ENCODE measurements at regions not wholly inside any gene's neighbourhood (a gene's known extent, or its start where the extent isn't known, plus 50 kb on each side); places are given as distances from the start of the nearest gene placed in this dataset.
A peak's percentile ranks its signal among the peaks of the same experiment; 100 is the strongest.

- Mint-ChIP-seq H3K4me1 (peaks cover 19% of the 10 kb centered on the region), H3K9me3 (peaks cover under 1% of the 10 kb centered on the region), H3K27ac (no peak overlapping the region), H3K27me3 (ENCODE audit: insufficient read depth, low read depth) (peaks cover 13% of the 10 kb centered on the region), H3K4me3 (no peak overlapping the region), H3K36me3 (no peaks in the 10 kb centered on the region)
- no peak overlapping the region for H3K4me3 ChIP-seq
- H3F3A ChIP-seq (ENCODE audit: low read depth) = no peaks in the 10 kb centered on the region
- no peaks in the 10 kb centered on the region for H4K20me1 ChIP-seq (ENCODE audit: low read depth)
- no peak for DNase-seq (ENCODE audit: low spot score)
- no peak overlapping the region for H3K9ac ChIP-seq
- H3K9me3 ChIP-seq (ENCODE audit: low read depth) = no peaks in the 10 kb centered on the region
- no peak overlapping the region for H2AFZ ChIP-seq (replicated peaks)
- H3K27me3 ChIP-seq = peaks cover 21% of the 10 kb centered on the region
- no peak overlapping the region for H3K27ac ChIP-seq
- no peaks in the 10 kb centered on the region for H3K79me2 ChIP-seq (ENCODE audit: low read depth)
- TF ChIP-seq EZH2 (IDR thresholded peaks at IDR 0.05) (no peak), CTCF (IDR thresholded peaks at IDR 0.05) (no peak), EZH2phosphoT487 (IDR thresholded peaks at IDR 0.05) (no peak)
- peaks cover 6% of the 10 kb centered on the region for H3K4me1 ChIP-seq
- H3K36me3 ChIP-seq = no peaks in the 10 kb centered on the region
- H3K4me2 ChIP-seq = no peak overlapping the region
These were observed 168.4 kb downstream of the TBXT start for GRCh38 chr6:165999279-165999678.

GRCh38 chr6:165998072-165998471 is 169.6 kb downstream of the TBXT start:
- Histone ChIP-seq H3K79me2 (ENCODE audit: low read depth) (no peaks in the 10 kb centered on the region), H3K4me2 (no peak overlapping the region), H3K4me1 (peaks cover 5% of the 10 kb centered on the region), H3K27ac (no peak overlapping the region), H3K9ac (no peak overlapping the region), H3F3A (ENCODE audit: low read depth) (no peaks in the 10 kb centered on the region), H2AFZ (replicated peaks) (no peak overlapping the region), H3K27me3 (peaks cover 25% of the 10 kb centered on the region), H3K36me3 (no peaks in the 10 kb centered on the region), H3K9me3 (ENCODE audit: low read depth) (no peaks in the 10 kb centered on the region), H3K4me3 (no peak overlapping the region), H4K20me1 (ENCODE audit: low read depth) (no peaks in the 10 kb centered on the region)
- DNase-seq (ENCODE audit: low spot score) = no peak
- H3K27ac Mint-ChIP-seq = no peak overlapping the region
- peaks cover 8% of the 10 kb centered on the region for H3K4me1 Mint-ChIP-seq
- no peaks in the 10 kb centered on the region for H3K36me3 Mint-ChIP-seq
- no peaks in the 10 kb centered on the region for H3K9me3 Mint-ChIP-seq
- no peak overlapping the region for H3K4me3 Mint-ChIP-seq
- H3K27me3 Mint-ChIP-seq (ENCODE audit: insufficient read depth, low read depth) = peaks cover 8% of the 10 kb centered on the region
- TF ChIP-seq EZH2phosphoT487 (IDR thresholded peaks at IDR 0.05) = no peak

GRCh38 chr6:165991341-165991740 is 176.3 kb downstream of the TBXT start:
- peaks cover 15% of the 10 kb centered on the region for H3K9me3 Mint-ChIP-seq
- TF ChIP-seq EZH2 (IDR thresholded peaks at IDR 0.05) (no peak), EZH2phosphoT487 (IDR thresholded peaks at IDR 0.05) (no peak), CTCF (IDR thresholded peaks at IDR 0.05) (no peak)
- Histone ChIP-seq H3K4me1 (peaks cover 18% of the 10 kb centered on the region), H3K27ac (no peak overlapping the region), H3K4me3 (no peak overlapping the region), H3K79me2 (ENCODE audit: low read depth) (no peaks in the 10 kb centered on the region), H3K9ac (no peak overlapping the region), H3F3A (ENCODE audit: low read depth) (peaks cover 9% of the 10 kb centered on the region), H3K9me3 (ENCODE audit: low read depth) (no peaks in the 10 kb centered on the region), H3K4me2 (no peak overlapping the region), H2AFZ (replicated peaks) (no peak overlapping the region), H3K27me3 (peaks cover 87% of the 10 kb centered on the region), H3K36me3 (no peaks in the 10 kb centered on the region), H4K20me1 (ENCODE audit: low read depth) (peaks cover 5% of the 10 kb centered on the region)
- H3K27me3 Mint-ChIP-seq (ENCODE audit: insufficient read depth, low read depth) = peaks cover 42% of the 10 kb centered on the region
- H3K27ac Mint-ChIP-seq = no peak overlapping the region
- peaks cover 20% of the 10 kb centered on the region for H3K4me1 Mint-ChIP-seq
- H3K4me3 Mint-ChIP-seq = no peak overlapping the region
- peaks cover 2% of the 10 kb centered on the region for H3K36me3 Mint-ChIP-seq
- no peak for DNase-seq (ENCODE audit: low spot score)

GRCh38 chr6:165990216-165990615 is 177.4 kb downstream of the TBXT start:
- Histone ChIP-seq H3K9me3 (ENCODE audit: low read depth) (no peaks in the 10 kb centered on the region), H3K4me3 (no peak overlapping the region), H3F3A (ENCODE audit: low read depth) (peaks cover 9% of the 10 kb centered on the region), H3K9ac (no peak overlapping the region), H3K4me2 (no peak overlapping the region), H4K20me1 (ENCODE audit: low read depth) (peaks cover 5% of the 10 kb centered on the region), H3K4me1 (peaks cover 18% of the 10 kb centered on the region), H3K79me2 (ENCODE audit: low read depth) (no peaks in the 10 kb centered on the region), H2AFZ (replicated peaks) (no peak overlapping the region), H3K36me3 (no peaks in the 10 kb centered on the region), H3K27ac (no peak overlapping the region), H3K27me3 (peaks cover 98% of the 10 kb centered on the region)
- Mint-ChIP-seq H3K9me3 (peaks cover 17% of the 10 kb centered on the region), H3K4me3 (peak overlapping the region; percentile 79), H3K36me3 (peaks cover 2% of the 10 kb centered on the region), H3K4me1 (peaks cover 19% of the 10 kb centered on the region), H3K27ac (no peak overlapping the region), H3K27me3 (ENCODE audit: insufficient read depth, low read depth) (peaks cover 44% of the 10 kb centered on the region)
- no peak for DNase-seq (ENCODE audit: low spot score)
- TF ChIP-seq EZH2phosphoT487 (IDR thresholded peaks at IDR 0.05) (no peak), EZH2 (IDR thresholded peaks at IDR 0.05) (no peak), CTCF (IDR thresholded peaks at IDR 0.05) (no peak)
